DND-41 (cell line): ENCODE measurements at regions not wholly inside any gene's neighbourhood (a gene's known extent, or its start where the extent isn't known, plus 50 kb on each side); places are given as distances from the start of the nearest gene placed in this dataset.

Experiments used
- ATAC-seq: fragments of 200-7000 bp; cut with Tn5 transposase; 3 replicates; pipeline ENCODE4 v1.9.1; 2021; ENCODE audit warnings: low read depth; ENCODE audit not compliant: insufficient read depth
- DNase-seq: peaks from one replicate; pipeline ENCODE4 v3.0.0-alpha.2; 2020
- H2AFZ ChIP-seq: 2 replicates; pipeline ENCODE4 v1.6.0; 2012; ENCODE audit warnings: low read depth, low read length
- H3K27ac ChIP-seq: 2 replicates; pipeline ENCODE4 v1.5.1; 2012; ENCODE audit warnings: low read length, inconsistent platforms
- H3K27me3 ChIP-seq: fragments of 200-600 bp; sonication (generic); 2 replicates; pipeline ENCODE4 v1.6.0; 2012; ENCODE audit warnings: low read length, mild to moderate bottlenecking, inconsistent platforms; ENCODE audit not compliant: insufficient read depth, poor library complexity
- H3K36me3 ChIP-seq: 2 replicates; pipeline ENCODE4 v1.5.1; 2012; ENCODE audit warnings: low read length, inconsistent platforms; ENCODE audit not compliant: insufficient read depth
- H3K4me1 ChIP-seq: 2 replicates; pipeline ENCODE4 v1.5.1; 2012; ENCODE audit warnings: mild to moderate bottlenecking, low read length; ENCODE audit not compliant: insufficient read depth
- H3K4me2 ChIP-seq: 2 replicates; pipeline ENCODE4 v1.6.0; 2012; ENCODE audit warnings: mild to moderate bottlenecking, moderate library complexity, low read length, inconsistent platforms; ENCODE audit not compliant: insufficient read depth
- H3K4me3 ChIP-seq, 2 experiments: fragments of 200-600 bp in 1 of 2; shearing (Covaris generic) in 1 of 2; 2 replicates each; pipeline ENCODE4 v1.5.1; 2012 to 2016; ENCODE audit warnings: inconsistent platforms in 2 of 2, low read length in 2 of 2, mild to moderate bottlenecking in 2 of 2, low read depth in 1 of 2, moderate library complexity in 1 of 2
- H3K79me2 ChIP-seq: 2 replicates; pipeline ENCODE4 v1.6.0; 2012; ENCODE audit warnings: low read length, inconsistent platforms; ENCODE audit not compliant: insufficient read depth
- H3K9ac ChIP-seq: 2 replicates; pipeline ENCODE4 v1.6.0; 2012; ENCODE audit warnings: low read depth, mild to moderate bottlenecking, inconsistent platforms, low read length, moderate library complexity
- H3K9me3 ChIP-seq: 2 replicates; pipeline ENCODE4 v1.5.1; 2012; ENCODE audit warnings: low read length, moderate library complexity, mild to moderate bottlenecking, inconsistent platforms; ENCODE audit not compliant: insufficient read depth, severe bottlenecking
- H4K20me1 ChIP-seq: 2 replicates; pipeline ENCODE4 v1.6.0; 2012; ENCODE audit warnings: low read length; ENCODE audit not compliant: insufficient read depth
- CTCF ChIP-seq: IDR thresholded peaks from 2 replicates; pipeline ENCODE4 v1.5.1; 2012; ENCODE audit warnings: borderline replicate concordance, low read length, moderate library complexity, mild to moderate bottlenecking; ENCODE audit not compliant: poor library complexity, severe bottlenecking; ENCODE audit errors: extremely low read depth
- EZH2 ChIP-seq: IDR thresholded peaks from 3 replicates; pipeline ENCODE4 v1.6.1; 2012; ENCODE audit warnings: borderline replicate concordance, low read depth, mild to moderate bottlenecking, moderate library complexity, low read length, inconsistent platforms; ENCODE audit not compliant: severe bottlenecking

DNA sequence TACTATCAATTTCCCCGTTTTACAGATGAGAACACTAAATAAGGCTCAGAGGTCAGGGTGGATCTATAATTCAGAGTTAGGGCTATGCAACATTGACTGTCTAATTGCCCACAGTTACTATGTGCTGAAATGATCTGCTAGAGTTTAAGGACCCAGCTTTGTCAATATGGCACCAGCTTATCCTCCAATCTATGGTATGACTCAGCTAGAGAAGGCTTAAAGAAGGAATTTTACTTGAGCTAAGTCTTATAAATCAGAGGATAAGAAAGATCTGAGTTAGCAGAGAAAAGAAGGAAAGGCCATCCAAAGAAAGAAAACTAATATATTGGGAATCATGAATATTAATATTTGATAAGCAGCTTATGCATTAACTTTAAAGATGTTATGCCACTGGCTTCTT is 78.1 kb downstream of the ASB9 start:
- no peaks in the 10 kb centered on the region for H3K27me3 ChIP-seq
- no peak overlapping the region for H2AFZ ChIP-seq
- no peak for DNase-seq
- no peak overlapping the region for H3K4me2 ChIP-seq
- H3K9ac ChIP-seq: no peak overlapping the region
- H3K4me1 ChIP-seq: no peaks in the 10 kb centered on the region
- H4K20me1 ChIP-seq: no peaks in the 10 kb centered on the region
- H3K36me3 ChIP-seq: no peaks in the 10 kb centered on the region
- no peak overlapping the region for H3K4me3 ChIP-seq
- no peak for ATAC-seq
- H3K27ac ChIP-seq: no peak overlapping the region
- TF ChIP-seq EZH2: no peak
- H3K79me2 ChIP-seq: no peaks in the 10 kb centered on the region
- no peaks in the 10 kb centered on the region for H3K9me3 ChIP-seq

- Histone ChIP-seq H3K4me2 (no peak overlapping the region), H3K9ac (no peak overlapping the region), H2AFZ (no peak overlapping the region), H3K27me3 (no peaks in the 10 kb centered on the region), H3K36me3 (no peaks in the 10 kb centered on the region), H3K79me2 (no peaks in the 10 kb centered on the region), H3K27ac (no peak overlapping the region), H3K9me3 (no peaks in the 10 kb centered on the region), H3K4me3 (no peak overlapping the region), H4K20me1 (no peaks in the 10 kb centered on the region), H3K4me1 (no peaks in the 10 kb centered on the region)
- TF ChIP-seq EZH2 (no peak), CTCF (no peak)
- DNase-seq: no peak
- ATAC-seq: no peak
Measured at GRCh38 chrX:15188039-15188438, 81.8 kb downstream of the ASB9 start.

DNA sequence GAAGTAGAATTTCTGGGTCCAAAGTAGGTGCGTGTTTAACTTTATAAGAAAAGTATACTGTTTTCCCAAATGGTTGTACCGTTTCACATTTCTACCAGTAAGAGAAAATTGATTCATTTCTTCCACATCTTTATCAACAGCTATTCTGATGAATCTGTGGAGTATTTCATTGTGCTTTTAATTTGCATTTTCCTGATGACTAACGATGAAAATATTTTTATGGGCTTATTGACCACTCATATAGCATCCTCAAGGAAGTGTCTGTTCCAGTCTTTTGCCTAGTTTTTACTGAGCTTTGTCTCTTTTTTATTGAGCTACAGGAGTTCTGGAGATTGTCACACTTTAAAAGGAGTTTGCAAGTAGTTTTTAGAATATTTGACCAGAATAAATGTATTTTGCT is 92.6 kb downstream of the ASB9 start:
- Histone ChIP-seq H2AFZ (no peak overlapping the region), H3K9ac (no peak overlapping the region), H3K4me3 (no peak overlapping the region), H3K27ac (no peak overlapping the region), H3K79me2 (no peaks in the 10 kb centered on the region), H3K36me3 (no peaks in the 10 kb centered on the region), H4K20me1 (no peaks in the 10 kb centered on the region), H3K9me3 (no peaks in the 10 kb centered on the region), H3K4me2 (no peak overlapping the region), H3K4me1 (no peaks in the 10 kb centered on the region), H3K27me3 (no peaks in the 10 kb centered on the region)
- DNase-seq: no peak
- no peak for ATAC-seq
- TF ChIP-seq CTCF: no peak
- no peak for TF ChIP-seq EZH2

- no peaks in the 10 kb centered on the region for H4K20me1 ChIP-seq
- H3K9ac ChIP-seq: no peak overlapping the region
- H3K27me3 ChIP-seq: no peaks in the 10 kb centered on the region
- H3K79me2 ChIP-seq: no peaks in the 10 kb centered on the region
- no peak overlapping the region for H3K27ac ChIP-seq
- H3K4me3 ChIP-seq: no peak overlapping the region
- H3K9me3 ChIP-seq: no peaks in the 10 kb centered on the region
- no peaks in the 10 kb centered on the region for H3K36me3 ChIP-seq
- ATAC-seq (no peak), DNase-seq (no peak)
- TF ChIP-seq CTCF (no peak), EZH2 (no peak)
- no peaks in the 10 kb centered on the region for H3K4me1 ChIP-seq
- no peak overlapping the region for H2AFZ ChIP-seq
- H3K4me2 ChIP-seq: no peak overlapping the region
Measured at GRCh38 chrX:15173411-15173810, 96.5 kb downstream of the ASB9 start.
